Eye (tissue), 1 donor: ENCODE measurements at regions not wholly inside any gene's neighbourhood (a gene's known extent, or its start where the extent isn't known, plus 50 kb on each side); places are given as distances from the start of the nearest gene placed in this dataset.

ENCODE experiments used
- DNase-seq: peaks from one replicate; pipeline ENCODE4 v3.0.0-alpha.2; 2015

DNA sequence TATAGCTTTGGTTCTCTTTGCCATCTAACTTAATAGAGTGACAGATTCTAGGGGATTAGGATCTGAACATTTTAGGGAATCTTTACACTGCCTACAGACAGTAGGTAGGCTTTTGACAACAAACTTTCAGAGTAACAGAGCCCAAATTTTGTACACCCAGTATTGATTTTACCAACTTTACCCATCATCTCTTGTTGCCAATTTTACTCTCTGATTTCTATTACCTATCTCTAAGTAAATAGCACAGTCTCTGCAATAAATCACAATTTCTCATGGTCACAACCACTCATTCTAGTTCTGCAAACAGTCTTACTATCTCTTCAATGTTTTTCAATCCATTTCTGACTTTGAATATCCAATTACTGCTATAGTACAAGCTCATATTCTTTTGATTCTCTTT is 1097.6 kb upstream of the PHF14 start:
- no peak for DNase-seq

DNA sequence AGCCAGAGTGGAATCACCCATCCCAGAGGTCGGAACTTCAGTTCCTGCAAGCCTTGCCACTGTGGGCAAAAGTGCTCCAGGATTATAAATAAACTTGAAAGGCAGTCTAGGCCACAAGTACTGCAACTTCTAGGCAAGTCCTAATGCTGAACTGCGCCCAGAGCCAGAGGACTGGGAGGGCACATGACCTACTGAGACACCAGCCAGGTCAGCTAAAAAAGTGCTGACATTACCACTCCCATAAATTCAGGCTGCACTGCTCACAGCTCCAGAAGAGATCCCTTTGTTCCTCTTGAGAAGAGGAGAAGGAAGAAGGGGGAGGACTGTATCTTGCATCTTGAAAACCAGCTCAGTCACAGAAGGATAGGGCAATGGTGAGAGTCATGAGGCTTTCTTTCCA is 1084.1 kb upstream of the PHF14 start:
- DNase-seq = no peak

- DNase-seq = no peak
These were observed 1083.6 kb upstream of the PHF14 start for GRCh38 chr7:9890092-9890491.

GRCh38 chr7:9891056-9891455 is 1082.6 kb upstream of the PHF14 start:
- no peak for DNase-seq

DNA sequence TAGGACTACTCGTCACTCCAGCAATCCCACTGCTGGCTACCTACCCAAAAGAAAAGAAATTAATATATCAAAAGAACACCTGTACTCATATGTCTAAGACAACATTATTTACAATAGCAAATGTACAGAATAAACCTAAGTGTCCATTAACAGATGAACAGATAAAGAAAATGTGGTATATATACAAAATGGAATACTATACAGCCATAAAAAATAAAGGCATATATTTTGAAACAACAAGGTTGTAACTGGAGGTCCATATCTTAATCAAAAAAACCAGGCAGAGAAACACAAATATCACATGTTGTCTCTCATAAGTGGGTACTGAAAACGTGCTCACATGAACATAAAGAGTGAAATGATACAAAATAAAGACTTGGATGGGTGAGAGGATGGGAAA is 1073.3 kb upstream of the PHF14 start:
- no peak for DNase-seq

GRCh38 chr7:9921326-9921725 is 1052.3 kb upstream of the PHF14 start:
- DNase-seq = no peak

- DNase-seq = no peak
These were observed 1035.6 kb upstream of the PHF14 start for GRCh38 chr7:9937944-9938631.

DNA sequence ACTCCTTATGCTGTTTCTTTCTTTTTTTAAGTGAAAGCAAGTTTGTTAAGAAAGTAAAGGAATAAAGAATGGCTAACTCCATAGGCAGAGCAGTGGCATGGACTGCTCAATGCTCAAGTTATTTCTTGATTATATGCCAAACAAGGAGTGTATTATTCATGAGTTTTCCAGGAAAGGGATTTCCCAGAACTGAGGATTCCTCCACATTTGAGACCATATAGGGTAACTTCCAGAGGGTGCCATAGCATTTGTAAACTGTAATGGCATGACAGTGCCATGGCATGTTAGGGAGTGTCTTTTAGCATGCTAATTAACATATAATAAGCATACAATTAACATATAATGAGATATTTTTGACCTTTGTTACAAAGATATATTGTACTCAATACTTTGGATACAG is 1034.5 kb upstream of the PHF14 start:
- DNase-seq = no peak

DNA sequence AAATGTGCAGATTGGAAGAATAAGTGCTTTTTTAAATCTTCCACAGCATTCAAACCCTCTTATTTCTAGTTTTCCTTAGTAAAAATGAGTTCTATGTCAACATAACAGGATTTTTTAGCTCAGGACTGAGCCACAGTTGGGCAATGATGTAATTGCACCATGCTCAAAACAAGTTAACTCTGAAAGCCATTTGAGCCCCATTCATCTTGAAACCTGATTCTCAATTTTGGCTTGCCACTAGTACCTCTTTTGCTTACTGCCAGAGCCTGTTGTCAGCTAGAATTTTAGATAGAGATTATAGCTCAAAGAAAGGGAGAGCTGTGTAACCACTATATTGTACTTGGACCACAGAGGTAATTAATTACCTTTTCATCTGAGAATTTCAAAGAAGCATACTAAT is 1028.5 kb upstream of the PHF14 start:
- DNase-seq = no peak

GRCh38 chr7:9945857-9946256 is 1027.8 kb upstream of the PHF14 start:
- peak; percentile 17 for DNase-seq

GRCh38 chr7:9955138-9955537 is 1018.5 kb upstream of the PHF14 start:
- no peak for DNase-seq

GRCh38 chr7:9958486-9958885 is 1015.2 kb upstream of the PHF14 start:
- DNase-seq = peak; percentile 64

- peak; percentile 50 for DNase-seq
These were observed 1013.2 kb upstream of the PHF14 start for GRCh38 chr7:9960460-9960859.

- no peak for DNase-seq
These were observed 1012.3 kb upstream of the PHF14 start for GRCh38 chr7:9961161-9961922.

DNA sequence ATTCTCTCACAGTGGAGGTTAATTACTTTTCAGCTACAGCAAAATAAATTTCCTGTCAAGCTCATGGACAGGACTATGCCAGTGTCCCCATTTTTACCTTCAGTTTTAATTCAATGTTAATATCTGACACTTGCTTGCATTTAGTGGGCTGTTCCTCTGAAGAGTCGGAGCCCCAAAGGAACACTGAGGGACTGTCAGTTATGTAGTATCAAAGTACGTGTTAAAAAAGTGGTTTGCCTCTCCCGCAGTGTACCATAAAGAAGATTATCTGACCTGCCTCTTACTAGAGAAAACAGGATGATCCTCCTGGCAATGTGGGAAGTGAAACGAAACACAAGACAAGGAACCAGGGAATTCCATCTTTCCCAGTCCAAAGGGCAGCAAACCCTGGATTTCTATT is 1010.9 kb upstream of the PHF14 start:
- DNase-seq = no peak

DNA sequence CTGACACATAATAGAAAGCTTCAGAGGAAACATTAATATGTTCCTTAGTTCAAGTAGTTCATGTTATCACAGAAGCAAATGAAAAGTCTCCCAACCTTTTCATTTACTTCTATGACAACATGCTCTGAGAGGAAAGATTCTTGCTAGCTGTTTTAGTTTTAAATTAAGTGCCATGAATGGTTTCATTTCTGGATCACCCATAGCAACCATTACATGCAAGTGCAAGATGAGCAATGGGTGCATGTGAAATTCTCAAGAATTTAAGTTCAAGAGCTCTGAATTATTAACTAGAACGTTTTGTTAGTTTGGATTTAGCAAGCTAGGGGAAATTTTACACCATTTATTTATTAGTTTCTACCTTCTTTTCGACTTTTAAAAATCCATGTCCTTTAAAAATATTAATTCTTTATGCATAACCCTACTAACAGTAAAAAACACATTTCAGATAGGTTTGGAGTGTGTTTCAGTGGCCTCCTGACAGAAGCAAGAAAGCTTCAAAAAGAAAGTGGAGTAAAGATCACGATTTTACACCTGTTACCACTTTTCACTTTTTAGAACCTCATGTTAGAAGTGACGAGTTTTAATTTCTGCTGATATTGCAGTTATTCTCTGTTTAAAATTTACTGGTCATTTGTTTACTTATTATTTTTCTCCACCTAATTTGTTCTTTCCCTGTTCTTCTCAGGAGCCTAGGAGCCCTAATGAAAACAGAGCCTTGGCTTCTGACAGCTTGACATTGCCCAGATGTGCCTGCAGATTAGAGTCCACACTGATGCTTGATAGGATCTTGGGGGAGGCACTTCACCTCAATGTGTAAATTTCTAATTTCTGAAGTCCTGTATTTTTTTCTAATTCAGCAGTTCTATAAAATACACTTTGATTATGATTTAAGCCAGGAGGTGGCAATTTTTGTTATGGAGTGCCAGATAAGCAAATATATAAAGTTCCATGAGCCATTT is 995.3 kb upstream of the PHF14 start:
- no peak for DNase-seq

DNA sequence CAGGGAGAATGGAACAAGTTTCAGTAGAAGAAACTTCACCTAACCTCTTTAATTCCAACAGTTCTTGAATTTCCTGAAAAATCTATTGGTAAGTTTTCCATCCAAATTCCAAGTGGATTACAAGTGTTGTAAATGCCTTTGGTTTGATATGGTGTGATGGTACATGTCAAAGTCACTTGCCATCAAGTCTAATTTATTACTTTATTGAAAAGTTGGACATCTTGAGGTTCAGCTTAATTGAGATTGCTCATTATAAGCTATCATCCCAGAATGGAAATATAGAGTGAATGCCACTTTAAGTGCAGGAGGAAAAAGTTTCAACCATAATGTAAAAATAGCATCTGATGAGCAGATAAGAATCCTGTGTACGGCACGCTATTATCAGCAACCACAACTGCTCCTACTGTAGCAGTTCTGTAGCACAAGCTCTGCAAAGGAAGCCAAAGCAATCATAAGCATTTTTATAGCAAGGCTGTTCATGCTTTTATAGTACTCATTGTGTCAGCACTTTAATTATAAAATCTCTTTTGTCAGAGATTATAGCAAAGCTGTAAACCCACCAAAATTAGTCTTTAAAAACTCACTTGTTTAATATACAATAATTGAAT is 991.8 kb upstream of the PHF14 start:
- DNase-seq = peak; percentile 54

- no peak for DNase-seq
These were observed 990.6 kb upstream of the PHF14 start for GRCh38 chr7:9983048-9983447.

- DNase-seq = no peak
These were observed 958.0 kb upstream of the PHF14 start for GRCh38 chr7:10015687-10016086.

- no peak for DNase-seq
These were observed 951.2 kb upstream of the PHF14 start for GRCh38 chr7:10022480-10022879.

- peak; percentile 22 for DNase-seq
These were observed 950.7 kb upstream of the PHF14 start for GRCh38 chr7:10022957-10023356.

GRCh38 chr7:10034843-10035556 is 938.7 kb upstream of the PHF14 start:
- no peak for DNase-seq
